Upper lobe of left lung (tissue), 4 donors: ENCODE measurements at regions not wholly inside any gene's neighbourhood (a gene's known extent, or its start where the extent isn't known, plus 50 kb on each side); places are given as distances from the start of the nearest gene placed in this dataset.

Experiments used
- CTCF ChIP-seq, 6 experiments: fragments of 450-650 bp in 4 of 6; fragments of 200-600 bp in 2 of 6; sonication (generic) in 2 of 6; IDR thresholded peaks; one replicate each; pipeline ENCODE4 v1.5.1; 2016 to 2019; ENCODE audit warnings: antibody characterized with exemption in 6 of 6
- EP300 ChIP-seq, 4 donors: sonication (generic); formaldehyde crosslinking; IDR thresholded peaks; one replicate each; pipeline ENCODE4 v1.5.1; 2017; ENCODE audit warnings: antibody characterized with exemption in 4 of 4, control low read depth in 2 of 4
- POLR2A ChIP-seq, 4 donors: fragments of 450-650 bp; IDR thresholded peaks; one replicate each; pipeline ENCODE4 v1.5.1; 2016 to 2017; ENCODE audit warnings: antibody characterized with exemption in 4 of 4, mild to moderate bottlenecking in 2 of 4
- POLR2AphosphoS5 ChIP-seq, 2 donors: sonication (generic); formaldehyde crosslinking; IDR thresholded peaks; one replicate each; pipeline ENCODE4 v1.5.1; 2017; ENCODE audit warnings: antibody characterized with exemption in 2 of 2

- TF ChIP-seq CTCF (IDR thresholded peaks at IDR 0.05) (no peak), POLR2A (IDR thresholded peaks at IDR 0.05) (no peak), POLR2AphosphoS5 (IDR thresholded peaks at IDR 0.05) (no peak), EP300 (IDR thresholded peaks at IDR 0.05) (no peak)
These were observed 422.8 kb upstream of the TBL1XR1 start for GRCh38 chr3:177620073-177620472.
